HG03064 (cell line): ENCODE measurements at regions not wholly inside any gene's neighbourhood (a gene's known extent, or its start where the extent isn't known, plus 50 kb on each side); places are given as distances from the start of the nearest gene placed in this dataset.

ENCODE experiments used
- ATAC-seq: cut with Tn5 transposase; IDR thresholded peaks from one replicate; pipeline ENCODE4 v1.9.1; 2021; ENCODE audit warnings: low read depth; ENCODE audit not compliant: unreplicated experiment

- no peak for ATAC-seq
Measured at GRCh38 chr2:12376025-12376424, 340.7 kb upstream of the TRIB2 start.

GRCh38 chr2:12379143-12379542, 337.6 kb upstream of the TRIB2 start:
- ATAC-seq, result no peak

- no peak for ATAC-seq
Measured at GRCh38 chr2:12381543-12382325, 335.0 kb upstream of the TRIB2 start.

- no peak for ATAC-seq
Measured at GRCh38 chr2:12382366-12382765, 334.4 kb upstream of the TRIB2 start.

- no peak for ATAC-seq
Measured at GRCh38 chr2:12389344-12390045, 327.2 kb upstream of the TRIB2 start.

- no peak for ATAC-seq
Measured at GRCh38 chr2:12391116-12391515, 325.6 kb upstream of the TRIB2 start.

- no peak for ATAC-seq
Measured at GRCh38 chr2:12396699-12397098, 320.0 kb upstream of the TRIB2 start.

GRCh38 chr2:12397854-12398253, 318.9 kb upstream of the TRIB2 start:
- ATAC-seq, result no peak

- no peak for ATAC-seq
Measured at GRCh38 chr2:12399240-12399639, 317.5 kb upstream of the TRIB2 start.

GRCh38 chr2:12400543-12400942, 316.2 kb upstream of the TRIB2 start:
- no peak for ATAC-seq

GRCh38 chr2:12402440-12403139, 314.1 kb upstream of the TRIB2 start:
- ATAC-seq, result no peak

GRCh38 chr2:12404497-12404896, 312.2 kb upstream of the TRIB2 start:
- no peak for ATAC-seq

GRCh38 chr2:12407160-12407559, 309.6 kb upstream of the TRIB2 start:
- ATAC-seq, result no peak

GRCh38 chr2:12412898-12413305, 303.8 kb upstream of the TRIB2 start:
- ATAC-seq, result peak; percentile 98

- no peak for ATAC-seq
Measured at GRCh38 chr2:12415536-12415935, 301.2 kb upstream of the TRIB2 start.

GRCh38 chr2:12416600-12416999, 300.1 kb upstream of the TRIB2 start:
- ATAC-seq, result no peak

GRCh38 chr2:12417786-12418185, 298.9 kb upstream of the TRIB2 start:
- no peak for ATAC-seq

GRCh38 chr2:12419803-12420202, 296.9 kb upstream of the TRIB2 start:
- no peak for ATAC-seq

- no peak for ATAC-seq
Measured at GRCh38 chr2:12421046-12421445, 295.7 kb upstream of the TRIB2 start.

- no peak for ATAC-seq
Measured at GRCh38 chr2:12424219-12424618, 292.5 kb upstream of the TRIB2 start.

GRCh38 chr2:12424809-12425208, 291.9 kb upstream of the TRIB2 start:
- ATAC-seq, result no peak
